H1 (cell line): ENCODE measurements at regions not wholly inside any gene's neighbourhood (a gene's known extent, or its start where the extent isn't known, plus 50 kb on each side); places are given as distances from the start of the nearest gene placed in this dataset.

Experiments used
- ASH2L ChIP-seq: fragments of 200-600, 300-600 bp; sonication (generic); IDR thresholded peaks from one replicate; pipeline ENCODE4 v1.7.1; 2017; ENCODE audit warnings: low read length
- BRCA1 ChIP-seq: IDR thresholded peaks from 2 replicates; pipeline ENCODE4 v1.6.1; 2012; ENCODE audit warnings: low read depth, low read length, improper control_type of control experiment
- CTCF ChIP-seq, 3 experiments: IDR thresholded peaks; 1 replicate in 2 of 3; 2 replicates in 1 of 3; pipeline versions ENCODE4 v1.5.1 to v1.6.1; 2011; ENCODE audit warnings: low read length in 3 of 3, mild to moderate bottlenecking in 3 of 3, inconsistent platforms in 2 of 3, low read depth in 1 of 3, moderate library complexity in 1 of 3; ENCODE audit not compliant: insufficient read depth in 1 of 3; ENCODE audit errors: control extremely low read depth in 1 of 3
- EP300 ChIP-seq, 2 experiments: IDR thresholded peaks; 1 replicate in 1 of 2; 2 replicates in 1 of 2; pipeline ENCODE4 v1.6.1; 2011 to 2012; ENCODE audit warnings: low read depth in 2 of 2, low read length in 2 of 2, mild to moderate bottlenecking in 2 of 2, borderline replicate concordance in 1 of 2, inconsistent platforms in 1 of 2, moderate library complexity in 1 of 2
- GTF2F1 ChIP-seq: IDR thresholded peaks from 2 replicates; pipeline ENCODE4 v1.6.1; 2012; ENCODE audit warnings: low read depth, low read length, improper control_type of control experiment, borderline replicate concordance
- JUND ChIP-seq: IDR thresholded peaks from 2 replicates; pipeline ENCODE4 v1.6.1; 2011; ENCODE audit warnings: mild to moderate bottlenecking, improper control_type of control experiment, low read length
- POLR2A ChIP-seq, 2 experiments: IDR thresholded peaks; 1 replicate in 1 of 2; 2 replicates in 1 of 2; pipeline ENCODE4 v1.6.1; 2011; ENCODE audit warnings: low read depth in 2 of 2, low read length in 2 of 2, mild to moderate bottlenecking in 2 of 2; ENCODE audit errors: control extremely low read depth in 1 of 2
- SP1 ChIP-seq: IDR thresholded peaks from 2 replicates; pipeline ENCODE4 v1.6.1; 2011; ENCODE audit warnings: low read depth, low read length
- SP2 ChIP-seq: IDR thresholded peaks from 2 replicates; pipeline ENCODE4 v1.6.1; 2012; ENCODE audit warnings: mild to moderate bottlenecking, low read length, inconsistent platforms
- TBP ChIP-seq: IDR thresholded peaks from 2 replicates; pipeline ENCODE4 v1.6.1; 2011; ENCODE audit warnings: low read depth, low read length, improper control_type of control experiment
- ZNF274 ChIP-seq: IDR thresholded peaks from 2 replicates; pipeline ENCODE4 v1.7.0; 2012; ENCODE audit warnings: low read length, borderline replicate concordance; ENCODE audit errors: extremely low read depth

DNA sequence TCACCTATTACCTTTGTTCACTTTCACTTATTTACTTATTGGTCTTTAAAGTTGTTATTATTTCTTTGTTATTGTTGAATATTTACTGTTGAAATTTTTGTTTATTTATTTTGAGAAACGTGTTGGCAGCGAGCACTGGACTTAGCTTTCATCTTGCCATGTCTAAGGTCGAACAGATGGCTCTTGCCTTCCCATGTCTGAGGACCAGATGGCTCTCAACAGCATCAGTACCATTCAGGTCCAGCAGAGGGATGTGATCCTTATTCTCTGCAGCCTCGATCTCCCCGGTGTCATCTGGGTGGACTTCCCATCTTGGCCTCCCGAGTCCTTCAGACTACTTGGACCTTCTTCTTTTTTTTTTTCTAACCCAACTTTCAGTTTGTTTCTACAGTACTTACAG is 1437.6 kb downstream of the UQCRFS1 start:
- TF ChIP-seq ZNF274, result no peak
- TF ChIP-seq SP2, result no peak
- TF ChIP-seq CTCF (IDR thresholded peaks at IDR 0.05; ENCODE audit: control extremely low read depth in 1 of 3, insufficient read depth in 1 of 3, low read depth in 1 of 3, low read length in 3 of 3), result peak in 2 of 3 experiments; percentile 7 to 26; a peak in 2 of 4 replicates
- no peak for TF ChIP-seq TBP
- no peak for TF ChIP-seq EP300 (IDR thresholded peaks at IDR 0.05; ENCODE audit: borderline replicate concordance in 1 of 2, low read depth in 2 of 2, low read length in 2 of 2)
- TF ChIP-seq ASH2L, result no peak
- no peak for TF ChIP-seq BRCA1
- TF ChIP-seq POLR2A (IDR thresholded peaks at IDR 0.05; ENCODE audit: control extremely low read depth in 1 of 2, low read depth in 2 of 2, low read length in 2 of 2), result no peak
- no peak for TF ChIP-seq SP1
- no peak for TF ChIP-seq GTF2F1
- TF ChIP-seq JUND, result no peak
